SW480 (cell line): ENCODE measurements at regions not wholly inside any gene's neighbourhood (a gene's known extent, or its start where the extent isn't known, plus 50 kb on each side); places are given as distances from the start of the nearest gene placed in this dataset.

Experiments
- DNase-seq: peaks from one replicate; pipeline ENCODE4 v3.0.0-alpha.2; 2016; ENCODE audit warnings: low spot score

DNA sequence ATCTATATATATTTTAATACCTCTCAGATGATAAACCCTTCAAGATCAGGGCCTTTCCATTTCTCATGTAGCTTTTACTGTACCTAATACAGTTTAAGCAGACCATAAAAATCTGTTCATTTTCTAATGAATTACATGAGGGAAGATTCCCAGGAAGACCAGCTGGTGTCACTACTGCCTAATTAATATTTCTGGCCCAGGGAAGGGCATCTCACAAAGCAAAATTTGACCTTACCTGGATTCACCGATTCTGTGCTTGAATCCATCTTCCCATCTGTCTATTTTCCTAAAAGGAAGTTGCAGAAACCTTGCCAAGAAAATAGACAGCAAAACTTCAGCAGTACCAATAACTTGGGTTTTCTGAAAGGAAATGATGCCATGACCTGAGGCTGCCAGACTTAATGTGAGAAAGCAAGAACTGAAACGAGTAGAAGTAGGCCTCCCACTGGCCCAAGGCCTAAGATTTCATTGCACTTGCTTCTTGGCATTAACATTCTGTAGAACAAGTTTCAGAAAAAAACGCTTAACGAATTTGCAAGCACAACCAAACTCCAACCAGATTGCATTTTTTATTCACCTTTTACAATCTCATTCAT, 83.0 kb upstream of the GLIS3 start:
- DNase-seq: peak; percentile 29

DNA sequence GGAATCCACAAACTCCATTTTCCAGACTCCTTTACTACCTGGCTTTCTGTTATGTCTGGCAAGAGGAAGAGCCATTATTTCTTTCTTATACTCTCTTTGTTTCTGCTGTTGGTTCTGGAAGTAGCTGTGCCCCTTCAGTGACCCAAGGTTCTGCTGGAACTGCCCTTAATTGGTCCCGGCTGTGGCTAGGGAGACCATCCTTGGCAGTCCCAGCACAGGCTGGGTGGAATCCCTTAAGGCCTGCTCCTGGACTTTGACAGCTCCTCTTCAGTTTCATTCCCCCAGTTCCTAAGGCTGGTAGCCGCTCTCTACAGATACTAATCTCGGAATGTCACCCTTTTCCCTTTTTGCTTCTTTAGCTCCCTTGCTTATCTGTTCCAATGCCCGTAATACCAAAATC, 81.9 kb upstream of the GLIS3 start:
- no peak for DNase-seq

DNA sequence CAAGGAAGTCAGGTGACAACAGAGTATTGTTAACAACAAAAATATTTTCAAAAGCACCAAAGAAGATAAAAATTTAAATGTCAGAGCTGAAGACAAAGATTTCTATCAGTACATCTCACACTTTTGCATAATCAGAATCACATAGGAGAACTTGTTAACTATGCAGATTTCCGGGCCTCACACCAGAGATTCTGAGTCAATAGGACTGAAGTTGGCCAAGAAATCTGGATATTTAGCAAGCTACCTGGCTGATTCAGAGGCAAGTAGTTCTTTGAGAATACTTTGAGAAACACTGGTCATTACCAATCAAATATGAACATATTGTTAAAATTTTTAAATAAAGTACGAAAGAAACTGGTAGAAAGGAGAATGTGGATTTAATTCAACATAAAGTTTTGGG, 80.5 kb upstream of the GLIS3 start:
- DNase-seq: no peak

DNA sequence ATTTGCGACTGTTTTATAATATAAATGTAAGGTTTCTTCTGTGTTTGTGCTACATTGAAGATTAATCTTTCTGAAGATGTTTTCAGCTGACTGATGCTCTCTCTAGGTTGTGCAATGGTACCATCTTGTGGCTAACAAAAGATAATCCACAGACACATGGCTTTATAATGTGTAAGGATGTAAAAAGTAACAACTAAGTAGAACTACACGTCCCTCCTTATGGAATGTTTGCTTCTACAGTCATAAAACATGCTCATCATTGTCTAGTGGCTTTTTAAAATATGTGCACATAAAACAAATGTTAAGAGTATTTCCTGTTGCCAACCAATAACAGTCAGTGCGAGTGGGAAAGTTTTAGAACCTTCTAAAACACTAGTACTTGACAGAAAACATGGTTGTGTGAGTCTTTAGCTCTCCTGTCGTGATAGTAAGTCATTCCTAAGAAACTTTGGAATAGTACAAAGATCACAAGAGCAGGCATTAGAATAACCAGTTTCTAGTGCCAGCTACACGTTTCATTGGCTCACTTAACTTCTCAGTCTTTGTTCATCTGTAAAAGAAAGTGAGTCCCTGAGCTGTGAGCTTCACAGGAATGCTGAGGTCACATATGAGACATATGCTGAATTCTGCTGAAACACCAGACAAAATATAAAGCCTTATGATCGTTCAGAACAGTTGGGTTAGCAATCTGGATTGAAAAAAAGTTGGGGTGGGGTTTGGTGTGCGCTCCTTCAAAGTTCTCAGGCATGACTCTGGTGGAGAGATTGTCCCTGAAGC, 75.7 kb upstream of the GLIS3 start:
- DNase-seq: peak; percentile 50

DNA sequence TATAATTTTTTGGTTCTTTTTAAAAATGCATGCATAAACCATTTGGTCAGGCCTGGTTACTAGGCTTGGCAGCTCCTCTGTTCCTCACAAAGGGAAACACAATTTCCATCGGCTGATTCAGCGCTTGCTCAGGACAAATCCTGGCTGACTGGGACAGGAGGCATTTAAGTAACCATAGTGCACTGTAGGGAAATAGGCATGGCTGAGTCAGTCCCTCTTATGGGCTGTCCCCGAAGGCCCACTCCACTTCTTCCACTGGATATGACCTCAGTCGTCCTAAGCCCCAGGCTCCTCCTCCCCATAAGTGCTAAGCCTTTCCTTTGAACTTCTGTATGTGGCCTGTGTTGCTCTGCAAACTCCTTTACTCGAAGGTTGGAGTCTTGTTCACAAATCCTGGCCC, 71.2 kb upstream of the GLIS3 start:
- DNase-seq: peak; percentile 17

DNA sequence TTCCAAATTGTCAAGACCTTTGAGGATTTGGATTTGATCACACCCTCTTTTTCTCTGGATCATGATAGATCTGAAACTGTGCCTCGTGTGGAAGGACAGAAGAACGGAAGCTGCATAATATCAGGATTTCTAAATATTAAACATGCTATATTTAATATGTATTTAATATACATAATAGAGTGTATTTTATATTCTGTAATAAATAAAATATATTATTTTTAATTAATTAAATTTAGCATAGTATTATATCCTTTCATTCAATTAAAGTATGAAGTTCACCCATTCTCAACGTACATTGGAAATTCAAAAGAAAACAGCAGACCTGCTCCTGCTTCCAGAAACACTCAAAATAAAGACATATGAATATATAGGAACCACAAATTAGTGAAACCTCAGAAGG, 70.6 kb upstream of the GLIS3 start:
- no peak for DNase-seq

DNA sequence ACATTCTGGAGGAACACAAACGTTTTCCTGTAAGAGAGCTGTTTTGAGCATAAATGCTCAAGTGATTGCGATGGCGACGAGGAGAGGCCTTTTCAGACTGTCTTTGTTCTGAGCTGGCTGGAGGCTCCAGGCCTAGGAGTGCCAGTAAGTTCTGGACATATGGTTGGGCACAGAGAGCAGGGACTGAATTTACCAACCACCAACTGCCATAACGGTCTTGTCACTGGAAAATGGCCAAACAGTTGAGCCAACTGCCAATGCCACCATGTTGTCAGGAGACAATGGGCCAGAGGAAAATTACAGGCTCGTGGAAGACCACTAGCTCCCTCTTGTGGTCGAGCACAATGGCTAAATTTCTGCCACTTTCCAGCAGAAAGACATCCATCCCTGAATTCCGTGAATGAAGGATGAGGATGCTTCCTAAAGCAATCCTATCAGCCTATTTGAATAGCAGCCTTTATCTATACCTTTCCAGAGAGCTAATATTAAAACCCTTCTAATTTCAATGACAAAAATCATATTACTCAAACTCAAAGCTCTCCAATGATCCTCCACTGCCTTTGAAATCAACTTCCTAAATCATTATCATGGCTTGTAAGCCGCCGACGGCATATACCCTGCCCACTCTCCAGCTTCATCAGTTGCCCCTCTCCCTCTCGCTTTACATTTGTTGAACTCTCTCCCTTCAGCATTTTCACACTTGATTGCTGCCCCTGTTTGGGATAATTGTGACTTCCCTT, 66.9 kb upstream of the GLIS3 start:
- DNase-seq: peak; percentile 52

DNA sequence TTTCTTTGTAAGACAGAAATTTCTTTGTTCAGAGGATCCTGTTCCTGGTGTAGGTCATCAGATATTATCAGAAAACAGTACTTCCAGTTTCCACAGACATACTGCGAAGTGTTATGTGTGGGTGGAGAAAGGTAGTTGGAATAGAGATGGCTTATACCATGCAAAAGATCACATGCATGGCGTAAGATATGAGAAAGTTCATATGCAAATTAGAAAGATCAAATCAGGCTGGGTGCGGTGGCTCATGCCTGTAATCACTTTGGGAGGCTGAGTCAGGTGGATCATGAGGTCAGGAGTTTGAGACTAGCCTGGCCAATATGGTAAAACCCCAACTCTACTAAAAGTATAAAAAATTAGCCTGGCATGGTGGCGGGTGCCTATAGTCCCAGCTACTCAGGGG, 65.2 kb upstream of the GLIS3 start:
- DNase-seq: no peak

DNA sequence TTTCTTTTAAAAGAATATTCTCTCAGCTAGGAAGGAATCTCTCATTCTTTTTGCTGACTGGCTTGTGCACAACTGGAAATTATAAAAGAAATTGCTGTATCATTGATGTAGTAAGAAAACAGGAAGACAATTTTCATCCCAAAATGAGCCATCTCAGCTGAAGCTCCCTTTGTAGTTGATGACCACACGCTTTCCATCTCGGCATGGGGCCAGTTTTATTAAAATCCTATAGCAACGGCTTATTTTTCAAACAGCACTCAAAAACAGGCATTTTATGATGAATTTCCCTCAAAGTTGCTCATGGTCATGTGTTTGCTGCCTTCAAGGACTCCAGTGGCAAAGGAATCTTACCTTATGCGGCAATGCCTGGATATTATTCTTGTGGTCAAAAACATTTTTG, 62.4 kb upstream of the GLIS3 start:
- no peak for DNase-seq

DNA sequence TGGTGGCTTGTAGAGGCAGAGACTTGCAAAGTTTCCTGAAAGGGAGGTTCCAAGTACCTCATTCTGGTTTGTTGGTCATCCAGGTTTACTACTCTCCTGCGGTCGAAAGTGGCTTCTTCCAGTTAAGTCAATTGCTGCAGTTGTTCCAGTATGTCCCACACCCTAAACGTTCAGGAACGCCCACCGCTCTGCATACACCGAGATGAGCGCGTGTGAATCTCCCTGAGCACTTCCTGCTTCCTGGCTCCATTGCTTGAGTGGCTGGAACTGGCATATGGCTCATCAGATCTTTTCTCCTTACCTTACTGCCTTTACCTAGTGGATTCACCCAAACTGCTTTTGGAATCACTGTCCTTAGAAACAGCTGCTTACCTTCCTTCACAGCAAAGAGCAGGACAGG, 59.1 kb upstream of the GLIS3 start:
- no peak for DNase-seq

DNA sequence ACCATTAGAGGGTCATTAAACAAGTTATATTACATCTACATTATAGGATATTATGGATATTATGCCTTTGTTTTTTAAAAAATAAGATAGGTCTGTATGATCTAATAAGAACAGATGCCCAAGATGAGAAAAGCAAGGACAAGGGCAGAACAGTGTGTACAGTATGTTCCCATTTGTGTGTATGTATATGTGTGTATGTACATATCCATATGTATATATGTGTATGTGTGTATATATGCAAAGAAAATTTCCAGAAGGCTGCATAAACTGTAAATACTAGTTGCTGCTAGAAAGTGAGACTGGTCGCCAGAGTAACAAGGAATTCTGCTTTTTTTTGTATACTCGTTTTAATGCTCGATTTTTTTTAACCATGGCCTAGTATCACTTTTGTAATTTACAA, 58.1 kb upstream of the GLIS3 start:
- no peak for DNase-seq

DNA sequence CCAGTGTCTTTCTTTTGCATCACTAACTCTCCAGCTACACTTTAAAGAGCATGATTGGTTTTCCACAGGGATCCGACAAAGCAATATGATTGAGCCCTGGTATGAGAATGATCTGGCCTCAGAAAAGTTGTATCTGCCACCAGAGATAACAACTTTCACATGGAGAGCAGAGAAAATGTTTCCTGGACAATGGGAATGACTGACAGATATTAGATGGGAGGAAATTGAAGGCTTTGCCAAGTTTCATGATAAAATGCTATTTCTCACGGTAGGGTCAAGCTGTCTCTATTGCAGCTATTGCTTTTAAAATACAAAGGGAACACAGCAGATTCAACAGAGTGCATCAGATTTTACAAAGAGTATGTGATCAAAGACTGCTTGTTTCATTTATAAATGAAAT, 56.4 kb upstream of the GLIS3 start:
- no peak for DNase-seq

DNA sequence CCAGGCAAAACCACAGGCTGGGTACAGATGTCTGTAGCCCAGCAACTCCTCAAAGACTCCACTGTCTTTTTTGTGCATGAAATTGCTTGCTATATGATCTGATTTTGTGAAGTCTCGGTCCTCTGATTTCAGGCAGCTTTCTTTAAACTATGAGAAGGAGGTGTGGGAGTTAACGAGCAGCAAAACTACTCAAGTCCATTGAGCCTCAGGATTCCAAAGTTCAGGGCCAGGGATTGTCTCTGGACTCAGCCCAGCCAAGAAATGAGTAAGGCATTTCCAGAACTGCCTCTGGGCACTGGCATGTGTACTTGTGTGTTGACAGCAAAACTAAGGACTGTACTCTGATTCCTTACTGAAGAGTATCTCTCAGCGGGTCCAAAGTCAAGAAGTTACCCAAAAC, 53.4 kb upstream of the GLIS3 start:
- no peak for DNase-seq

DNA sequence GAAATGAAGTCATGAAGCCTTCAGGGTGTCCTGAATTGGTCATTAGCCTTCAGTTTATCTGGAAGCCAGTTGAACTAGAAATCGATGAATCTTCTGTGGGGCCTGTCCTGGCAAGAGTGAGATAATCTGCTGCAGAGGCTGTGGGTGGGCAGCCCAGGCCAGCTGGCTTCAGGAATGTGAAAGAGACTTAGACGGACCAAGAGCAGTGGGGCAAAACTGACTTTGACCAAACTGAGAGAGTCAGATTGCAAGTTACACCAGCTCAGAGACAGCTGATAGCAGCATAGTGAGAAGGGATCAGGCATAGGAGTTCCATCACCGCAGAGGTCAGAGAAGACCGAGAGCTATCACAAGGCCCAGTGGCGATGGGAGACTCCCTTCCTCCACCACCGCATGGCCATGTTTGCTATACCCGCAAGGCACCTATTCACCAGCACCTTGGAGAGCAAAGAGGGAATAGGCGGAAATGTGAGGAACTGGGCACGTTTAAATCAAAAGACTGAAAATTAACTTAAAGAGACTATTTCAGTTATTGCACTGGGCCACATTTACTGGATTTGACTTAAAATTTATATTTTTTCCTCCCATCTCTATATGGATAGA, 50.0 kb upstream of the GLIS3 start:
- no peak for DNase-seq
